ENCODE measurements at regions not wholly inside any gene's neighbourhood (a gene's known extent, or its start where the extent isn't known, plus 50 kb on each side); places are given as distances from the start of the nearest gene placed in this dataset.

GRCh38 chr20:10940941-10941340 is 267.1 kb upstream of the JAG1 start:
- H3K36me3 Mint-ChIP-seq (ENCODE audit: low read depth): no peaks in the 10 kb centered on the region
- H3K27me3 Mint-ChIP-seq: no peaks in the 10 kb centered on the region
- no peaks in the 10 kb centered on the region for H3K4me1 Mint-ChIP-seq
- no peak overlapping the region for H3K27ac Mint-ChIP-seq
- H3K4me3 Mint-ChIP-seq: no peak overlapping the region
- intact Hi-C loops (cut with micrococcal nuclease): no loop called here
- no peak for DNase-seq
- H3K9me3 Mint-ChIP-seq: no peaks in the 10 kb centered on the region

DNA sequence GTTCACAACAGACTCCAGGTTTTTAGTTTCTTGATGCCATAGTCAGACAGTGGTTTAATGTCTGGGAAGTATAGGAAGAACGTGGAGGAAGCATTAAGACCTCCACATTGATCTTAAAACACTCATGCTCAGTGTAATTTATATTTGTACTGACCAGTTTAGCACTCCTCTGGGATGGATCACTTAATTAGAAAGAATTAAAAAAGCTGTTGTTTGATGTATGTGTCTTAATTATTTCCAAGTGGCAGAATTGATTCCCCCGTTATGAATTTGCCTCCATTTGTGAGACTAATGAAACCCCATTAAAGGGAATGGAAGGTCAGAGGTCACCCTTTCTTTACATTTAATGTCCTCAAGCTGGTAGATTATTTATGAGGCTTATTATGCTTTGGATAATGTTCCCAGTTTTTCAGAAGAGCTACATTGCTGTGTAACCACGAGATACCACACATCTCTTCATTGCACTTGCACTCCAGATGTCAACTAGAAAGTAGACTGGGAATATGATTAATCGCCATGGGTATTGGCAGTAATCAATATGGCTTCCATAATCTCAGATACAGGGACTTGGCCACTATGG is 270.0 kb upstream of the JAG1 start:
- Mint-ChIP-seq H3K36me3 (ENCODE audit: low read depth) (no peaks in the 10 kb centered on the region), H3K27ac (no peak overlapping the region), H3K4me1 (no peaks in the 10 kb centered on the region), H3K9me3 (no peaks in the 10 kb centered on the region), H3K27me3 (no peaks in the 10 kb centered on the region), H3K4me3 (no peak overlapping the region)
- no peak for DNase-seq
- intact Hi-C loops (cut with micrococcal nuclease): no loop called here

GRCh38 chr20:10946124-10946880 is 272.5 kb upstream of the JAG1 start:
- intact Hi-C loops (cut with micrococcal nuclease): no loop called here
- Mint-ChIP-seq H3K27me3 (no peaks in the 10 kb centered on the region), H3K36me3 (ENCODE audit: low read depth) (no peaks in the 10 kb centered on the region), H3K4me1 (no peaks in the 10 kb centered on the region), H3K9me3 (no peaks in the 10 kb centered on the region), H3K27ac (no peak overlapping the region), H3K4me3 (no peak overlapping the region)
- no peak for DNase-seq

GRCh38 chr20:10947726-10948125 is 273.9 kb upstream of the JAG1 start:
- DNase-seq: no peak
- H3K4me1 Mint-ChIP-seq: no peaks in the 10 kb centered on the region
- H3K9me3 Mint-ChIP-seq: no peaks in the 10 kb centered on the region
- no peaks in the 10 kb centered on the region for H3K36me3 Mint-ChIP-seq (ENCODE audit: low read depth)
- H3K27ac Mint-ChIP-seq: no peak overlapping the region
- H3K27me3 Mint-ChIP-seq: no peaks in the 10 kb centered on the region
- no peak overlapping the region for H3K4me3 Mint-ChIP-seq
- intact Hi-C loops (cut with micrococcal nuclease): no loop called here

- Mint-ChIP-seq H3K4me1 (no peaks in the 10 kb centered on the region), H3K27me3 (no peaks in the 10 kb centered on the region), H3K27ac (no peak overlapping the region), H3K36me3 (ENCODE audit: low read depth) (no peaks in the 10 kb centered on the region), H3K4me3 (no peak overlapping the region), H3K9me3 (no peaks in the 10 kb centered on the region)
- no peak for DNase-seq
- intact Hi-C loops (cut with micrococcal nuclease): no loop called here
Measured at GRCh38 chr20:10949930-10950783, 276.4 kb upstream of the JAG1 start.

DNA sequence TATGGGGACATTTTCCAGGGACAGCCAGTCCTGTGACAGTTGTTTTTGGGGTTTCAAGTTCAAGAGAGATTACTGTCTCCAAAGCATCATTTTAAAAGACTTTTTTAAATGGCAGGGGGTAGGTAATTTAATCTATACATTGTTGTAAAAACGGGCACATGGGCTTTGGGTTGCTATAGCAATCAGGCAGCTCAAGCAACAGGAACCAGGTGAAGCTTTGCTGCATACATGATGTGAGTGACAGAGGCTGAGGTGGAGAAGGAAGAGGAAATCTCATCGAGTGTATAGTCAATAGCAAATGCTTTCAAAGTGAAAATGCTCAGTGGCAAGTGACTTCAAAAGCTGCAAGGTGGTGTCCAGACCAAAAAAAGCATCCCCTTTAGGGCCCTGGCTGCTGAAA is 277.4 kb upstream of the JAG1 start:
- intact Hi-C loops (cut with micrococcal nuclease): no loop called here
- H3K27me3 Mint-ChIP-seq: no peaks in the 10 kb centered on the region
- no peaks in the 10 kb centered on the region for H3K4me1 Mint-ChIP-seq
- H3K27ac Mint-ChIP-seq: no peak overlapping the region
- H3K9me3 Mint-ChIP-seq: no peaks in the 10 kb centered on the region
- H3K36me3 Mint-ChIP-seq (ENCODE audit: low read depth): no peaks in the 10 kb centered on the region
- no peak for DNase-seq
- no peak overlapping the region for H3K4me3 Mint-ChIP-seq

- no peak overlapping the region for H3K4me3 Mint-ChIP-seq
- H3K27me3 Mint-ChIP-seq: no peaks in the 10 kb centered on the region
- intact Hi-C loops (cut with micrococcal nuclease): no loop called here
- no peaks in the 10 kb centered on the region for H3K9me3 Mint-ChIP-seq
- H3K27ac Mint-ChIP-seq: no peak overlapping the region
- no peak for DNase-seq
- no peaks in the 10 kb centered on the region for H3K4me1 Mint-ChIP-seq
- no peaks in the 10 kb centered on the region for H3K36me3 Mint-ChIP-seq (ENCODE audit: low read depth)
Measured at GRCh38 chr20:10951904-10952303, 278.1 kb upstream of the JAG1 start.

- no peaks in the 10 kb centered on the region for H3K9me3 Mint-ChIP-seq
- H3K27ac Mint-ChIP-seq: no peak overlapping the region
- no peaks in the 10 kb centered on the region for H3K27me3 Mint-ChIP-seq
- intact Hi-C loops (cut with micrococcal nuclease): no loop called here
- H3K36me3 Mint-ChIP-seq (ENCODE audit: low read depth): no peaks in the 10 kb centered on the region
- DNase-seq: no peak
- no peak overlapping the region for H3K4me3 Mint-ChIP-seq
- H3K4me1 Mint-ChIP-seq: no peaks in the 10 kb centered on the region
Measured at GRCh38 chr20:10953437-10953836, 279.6 kb upstream of the JAG1 start.

DNA sequence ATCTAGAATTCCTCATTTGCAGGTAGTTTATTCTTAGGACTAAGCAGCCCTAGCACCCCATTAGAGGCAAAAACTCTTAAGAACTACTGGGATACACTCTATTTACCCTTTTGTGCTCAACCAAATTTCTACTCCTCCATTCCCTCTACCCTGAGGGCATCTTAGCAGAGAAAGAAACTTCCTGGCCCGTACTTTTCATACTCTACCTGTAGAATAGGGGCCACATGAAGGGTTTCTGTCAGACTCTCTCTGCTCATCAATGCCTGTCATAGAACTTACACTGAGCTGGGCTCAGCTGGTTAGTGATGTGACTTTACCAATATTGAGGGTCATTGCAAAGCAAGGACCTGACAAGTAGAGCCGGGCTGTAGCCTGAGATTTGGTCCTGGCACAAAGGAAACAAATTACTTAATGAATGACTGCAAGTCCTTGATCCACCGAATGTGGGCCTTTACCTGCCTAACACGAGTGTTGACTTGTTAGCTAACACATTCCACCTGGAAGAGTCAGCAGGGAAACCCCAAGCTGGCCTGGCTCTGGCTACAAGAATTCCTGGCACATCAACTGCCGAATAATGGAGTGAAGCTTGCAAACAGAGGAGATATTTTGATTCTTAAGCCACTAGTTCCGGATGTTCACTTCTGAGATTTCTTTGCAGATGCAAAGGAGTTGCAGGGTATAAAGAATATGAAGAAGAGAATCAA is 280.5 kb upstream of the JAG1 start:
- Mint-ChIP-seq H3K27ac (no peak overlapping the region), H3K27me3 (no peaks in the 10 kb centered on the region), H3K4me3 (no peak overlapping the region), H3K4me1 (no peaks in the 10 kb centered on the region), H3K9me3 (no peaks in the 10 kb centered on the region), H3K36me3 (ENCODE audit: low read depth) (no peaks in the 10 kb centered on the region)
- intact Hi-C loops (cut with micrococcal nuclease): no loop called here
- no peak for DNase-seq

- DNase-seq: no peak
- H3K4me3 Mint-ChIP-seq: no peak overlapping the region
- H3K4me1 Mint-ChIP-seq: no peaks in the 10 kb centered on the region
- H3K27me3 Mint-ChIP-seq: no peaks in the 10 kb centered on the region
- no peaks in the 10 kb centered on the region for H3K9me3 Mint-ChIP-seq
- intact Hi-C loops (cut with micrococcal nuclease): no loop called here
- no peak overlapping the region for H3K27ac Mint-ChIP-seq
- no peaks in the 10 kb centered on the region for H3K36me3 Mint-ChIP-seq (ENCODE audit: low read depth)
Measured at GRCh38 chr20:10954908-10955580, 281.2 kb upstream of the JAG1 start.

GRCh38 chr20:10958279-10958678 is 284.5 kb upstream of the JAG1 start:
- Mint-ChIP-seq H3K9me3 (no peaks in the 10 kb centered on the region), H3K36me3 (ENCODE audit: low read depth) (no peaks in the 10 kb centered on the region), H3K27me3 (no peaks in the 10 kb centered on the region), H3K4me3 (no peak overlapping the region), H3K27ac (no peak overlapping the region), H3K4me1 (no peaks in the 10 kb centered on the region)
- DNase-seq: no peak
- intact Hi-C loops (cut with micrococcal nuclease): no loop called here

GRCh38 chr20:10960416-10960815 is 286.6 kb upstream of the JAG1 start:
- Mint-ChIP-seq H3K4me1 (no peaks in the 10 kb centered on the region), H3K27me3 (no peaks in the 10 kb centered on the region), H3K27ac (no peak overlapping the region), H3K9me3 (no peaks in the 10 kb centered on the region), H3K36me3 (ENCODE audit: low read depth) (no peaks in the 10 kb centered on the region), H3K4me3 (no peak overlapping the region)
- DNase-seq: no peak
- intact Hi-C loops (cut with micrococcal nuclease): no loop called here

- Mint-ChIP-seq H3K4me1 (no peaks in the 10 kb centered on the region), H3K27ac (no peak overlapping the region), H3K4me3 (no peak overlapping the region), H3K9me3 (no peaks in the 10 kb centered on the region), H3K27me3 (no peaks in the 10 kb centered on the region), H3K36me3 (ENCODE audit: low read depth) (no peaks in the 10 kb centered on the region)
- no peak for DNase-seq
- intact Hi-C loops (cut with micrococcal nuclease): no loop called here
Measured at GRCh38 chr20:10961651-10962288, 288.0 kb upstream of the JAG1 start.
